Upper lobe of left lung (tissue), 4 donors: ENCODE measurements at regions not wholly inside any gene's neighbourhood (a gene's known extent, or its start where the extent isn't known, plus 50 kb on each side); places are given as distances from the start of the nearest gene placed in this dataset.

Experiments used
- CTCF ChIP-seq, 6 experiments: fragments of 450-650 bp in 4 of 6; fragments of 200-600 bp in 2 of 6; sonication (generic) in 2 of 6; IDR thresholded peaks; one replicate each; pipeline ENCODE4 v1.5.1; 2016 to 2019; ENCODE audit warnings: antibody characterized with exemption in 6 of 6
- POLR2AphosphoS5 ChIP-seq, 2 donors: sonication (generic); formaldehyde crosslinking; IDR thresholded peaks; one replicate each; pipeline ENCODE4 v1.5.1; 2017; ENCODE audit warnings: antibody characterized with exemption in 2 of 2

GRCh38 chr6:121563286-121563685 lies 127.8 kb downstream of the GJA1 start:
- TF ChIP-seq POLR2AphosphoS5 (IDR thresholded peaks at IDR 0.05) (no peak), CTCF (IDR thresholded peaks at IDR 0.05) (no peak)
